GM23338 (cell line): ENCODE measurements at regions not wholly inside any gene's neighbourhood (a gene's known extent, or its start where the extent isn't known, plus 50 kb on each side); places are given as distances from the start of the nearest gene placed in this dataset.

Experiments used
- ATAC-seq: fragments of 200-7000 bp; cut with Tn5 transposase; 3 replicates; pipeline ENCODE4 v1.9.1; 2020
- DNase-seq: peaks from one replicate; pipeline ENCODE4 v3.0.0-alpha.2; 2015; ENCODE audit warnings: low spot score
- H2AFZ ChIP-seq: fragments of 200-600 bp; sonication (generic); 2 replicates; pipeline ENCODE4 v1.8.0; 2016; ENCODE audit warnings: antibody characterized with exemption, mild to moderate bottlenecking, moderate library complexity
- H3F3A ChIP-seq: fragments of 200-600 bp; sonication (generic); replicated peaks from 2 replicates; pipeline ENCODE4 v1.8.0; 2017; ENCODE audit warnings: antibody characterized with exemption, mixed run types, low read depth
- H3K27ac ChIP-seq: fragments of 200-600 bp; sonication (generic); 2 replicates; pipeline ENCODE4 v1.6.1; 2016; ENCODE audit warnings: low read depth
- H3K27me3 ChIP-seq: fragments of 200-600 bp; sonication (generic); 2 replicates; pipeline ENCODE4 v1.8.0; 2016; ENCODE audit warnings: mild to moderate bottlenecking, mixed run types, moderate library complexity; ENCODE audit not compliant: insufficient read depth
- H3K36me3 ChIP-seq: fragments of 200-600 bp; sonication (generic); 2 replicates; pipeline ENCODE4 v1.8.0; 2016; ENCODE audit warnings: mild to moderate bottlenecking; ENCODE audit not compliant: insufficient read depth
- H3K4me1 ChIP-seq: fragments of 200-600 bp; sonication (generic); 2 replicates; pipeline ENCODE4 v1.8.0; 2016; ENCODE audit warnings: mild to moderate bottlenecking, moderate library complexity; ENCODE audit not compliant: insufficient read depth
- H3K4me2 ChIP-seq: fragments of 200-600 bp; sonication (generic); 2 replicates; pipeline ENCODE4 v1.7.1; 2017; ENCODE audit warnings: mixed run types
- H3K4me3 ChIP-seq: fragments of 200-600 bp; sonication (generic); 2 replicates; pipeline ENCODE4 v1.6.1; 2016; ENCODE audit warnings: mixed run types
- H3K79me2 ChIP-seq: fragments of 200-600 bp; sonication (generic); replicated peaks from 2 replicates; pipeline ENCODE4 v1.8.0; 2017; ENCODE audit warnings: mild to moderate bottlenecking; ENCODE audit not compliant: insufficient read depth
- H3K9me2 ChIP-seq: fragments of 200-600 bp; sonication (generic); 2 replicates; pipeline ENCODE4 v1.8.0; 2017; ENCODE audit not compliant: insufficient read depth
- H4K20me1 ChIP-seq: fragments of 200-600 bp; sonication (generic); replicated peaks from 2 replicates; pipeline ENCODE4 v1.8.0; 2017; ENCODE audit warnings: mild to moderate bottlenecking; ENCODE audit not compliant: insufficient read depth
- H3K27ac Mint-ChIP-seq: 2 replicates; pipeline ENCODE4 v1.8.0; 2020; ENCODE audit warnings: inconsistent platforms, mild to moderate bottlenecking, moderate library complexity, mixed read lengths
- H3K27me3 Mint-ChIP-seq: 3 replicates; pipeline ENCODE4 v1.8.0; 2022; ENCODE audit warnings: low read depth, mild to moderate bottlenecking, moderate library complexity, mixed read lengths, inconsistent platforms; ENCODE audit not compliant: insufficient read depth, poor library complexity
- H3K36me3 Mint-ChIP-seq: 3 replicates; pipeline ENCODE4 v1.8.0; 2021; ENCODE audit warnings: low read depth, mild to moderate bottlenecking, inconsistent platforms, moderate library complexity, mixed read lengths
- H3K4me1 Mint-ChIP-seq: 3 replicates; pipeline ENCODE4 v1.8.0; 2020; ENCODE audit warnings: mild to moderate bottlenecking, inconsistent platforms, mixed read lengths
- H3K4me3 Mint-ChIP-seq: 3 replicates; pipeline ENCODE4 v1.8.0; 2021; ENCODE audit warnings: moderate library complexity, mild to moderate bottlenecking, inconsistent platforms, mixed read lengths
- H3K9me3 Mint-ChIP-seq: 3 replicates; pipeline ENCODE4 v1.8.0; 2020; ENCODE audit warnings: moderate library complexity, mild to moderate bottlenecking, inconsistent platforms, mixed read lengths
- CREB1 ChIP-seq: fragments of 250-450 bp; sonication (Bioruptor Pico); IDR thresholded peaks from 2 replicates; pipeline ENCODE4 v1.5.0; 2020; ENCODE audit warnings: low read depth, mild to moderate bottlenecking, moderate library complexity
- CTCF ChIP-seq, 2 experiments: fragments of 200-600 bp in 1 of 2; sonication (generic) in 1 of 2; conservative IDR thresholded peaks; 2 replicates each; pipeline versions ENCODE4 v1.5.1 to v1.6.1; 2016 to 2017; ENCODE audit warnings: antibody characterized with exemption in 2 of 2, low read depth in 2 of 2, mild to moderate bottlenecking in 2 of 2, moderate library complexity in 1 of 2
- EZH2 ChIP-seq: fragments of 200-600 bp; sonication (generic); IDR thresholded peaks from one replicate; pipeline ENCODE4 v1.8.0; 2017; ENCODE audit warnings: antibody characterized with exemption, mild to moderate bottlenecking, low read depth; ENCODE audit not compliant: unreplicated experiment
- EZH2phosphoT487 ChIP-seq: fragments of 200-600 bp; sonication (generic); IDR thresholded peaks from one replicate; pipeline ENCODE4 v1.8.1; 2018; ENCODE audit warnings: antibody characterized with exemption; ENCODE audit not compliant: unreplicated experiment
- JUNB ChIP-seq: IDR thresholded peaks from one replicate; pipeline ENCODE4 v1.6.1; 2016; ENCODE audit warnings: antibody characterized with exemption; ENCODE audit not compliant: unreplicated experiment
- NANOG ChIP-seq: IDR thresholded peaks from 2 replicates; pipeline ENCODE4 v1.6.1; 2016; ENCODE audit warnings: antibody characterized with exemption, borderline replicate concordance
- ZNF114 ChIP-seq: fragments of 250-450 bp; sonication (Bioruptor Pico); IDR thresholded peaks from 2 replicates; pipeline ENCODE4 v1.5.0; 2020; ENCODE audit warnings: mild to moderate bottlenecking, moderate library complexity
- ZNF331 ChIP-seq: fragments of 250-450 bp; sonication (Bioruptor Pico); IDR thresholded peaks from 2 replicates; pipeline ENCODE4 v1.5.0; 2020; ENCODE audit warnings: low read depth, mild to moderate bottlenecking, moderate library complexity
- TF ChIP-seq, protein P1 (sequence below): fragments of 250-450 bp; sonication (Bioruptor Pico); IDR thresholded peaks from 2 replicates; pipeline ENCODE4 v1.5.0; 2020; ENCODE audit warnings: mild to moderate bottlenecking, moderate library complexity

GRCh38 chr13:56653043-56653442 lies 487.7 kb upstream of the PRR20A start (continued):
- TF ChIP-seq, protein P1, sequence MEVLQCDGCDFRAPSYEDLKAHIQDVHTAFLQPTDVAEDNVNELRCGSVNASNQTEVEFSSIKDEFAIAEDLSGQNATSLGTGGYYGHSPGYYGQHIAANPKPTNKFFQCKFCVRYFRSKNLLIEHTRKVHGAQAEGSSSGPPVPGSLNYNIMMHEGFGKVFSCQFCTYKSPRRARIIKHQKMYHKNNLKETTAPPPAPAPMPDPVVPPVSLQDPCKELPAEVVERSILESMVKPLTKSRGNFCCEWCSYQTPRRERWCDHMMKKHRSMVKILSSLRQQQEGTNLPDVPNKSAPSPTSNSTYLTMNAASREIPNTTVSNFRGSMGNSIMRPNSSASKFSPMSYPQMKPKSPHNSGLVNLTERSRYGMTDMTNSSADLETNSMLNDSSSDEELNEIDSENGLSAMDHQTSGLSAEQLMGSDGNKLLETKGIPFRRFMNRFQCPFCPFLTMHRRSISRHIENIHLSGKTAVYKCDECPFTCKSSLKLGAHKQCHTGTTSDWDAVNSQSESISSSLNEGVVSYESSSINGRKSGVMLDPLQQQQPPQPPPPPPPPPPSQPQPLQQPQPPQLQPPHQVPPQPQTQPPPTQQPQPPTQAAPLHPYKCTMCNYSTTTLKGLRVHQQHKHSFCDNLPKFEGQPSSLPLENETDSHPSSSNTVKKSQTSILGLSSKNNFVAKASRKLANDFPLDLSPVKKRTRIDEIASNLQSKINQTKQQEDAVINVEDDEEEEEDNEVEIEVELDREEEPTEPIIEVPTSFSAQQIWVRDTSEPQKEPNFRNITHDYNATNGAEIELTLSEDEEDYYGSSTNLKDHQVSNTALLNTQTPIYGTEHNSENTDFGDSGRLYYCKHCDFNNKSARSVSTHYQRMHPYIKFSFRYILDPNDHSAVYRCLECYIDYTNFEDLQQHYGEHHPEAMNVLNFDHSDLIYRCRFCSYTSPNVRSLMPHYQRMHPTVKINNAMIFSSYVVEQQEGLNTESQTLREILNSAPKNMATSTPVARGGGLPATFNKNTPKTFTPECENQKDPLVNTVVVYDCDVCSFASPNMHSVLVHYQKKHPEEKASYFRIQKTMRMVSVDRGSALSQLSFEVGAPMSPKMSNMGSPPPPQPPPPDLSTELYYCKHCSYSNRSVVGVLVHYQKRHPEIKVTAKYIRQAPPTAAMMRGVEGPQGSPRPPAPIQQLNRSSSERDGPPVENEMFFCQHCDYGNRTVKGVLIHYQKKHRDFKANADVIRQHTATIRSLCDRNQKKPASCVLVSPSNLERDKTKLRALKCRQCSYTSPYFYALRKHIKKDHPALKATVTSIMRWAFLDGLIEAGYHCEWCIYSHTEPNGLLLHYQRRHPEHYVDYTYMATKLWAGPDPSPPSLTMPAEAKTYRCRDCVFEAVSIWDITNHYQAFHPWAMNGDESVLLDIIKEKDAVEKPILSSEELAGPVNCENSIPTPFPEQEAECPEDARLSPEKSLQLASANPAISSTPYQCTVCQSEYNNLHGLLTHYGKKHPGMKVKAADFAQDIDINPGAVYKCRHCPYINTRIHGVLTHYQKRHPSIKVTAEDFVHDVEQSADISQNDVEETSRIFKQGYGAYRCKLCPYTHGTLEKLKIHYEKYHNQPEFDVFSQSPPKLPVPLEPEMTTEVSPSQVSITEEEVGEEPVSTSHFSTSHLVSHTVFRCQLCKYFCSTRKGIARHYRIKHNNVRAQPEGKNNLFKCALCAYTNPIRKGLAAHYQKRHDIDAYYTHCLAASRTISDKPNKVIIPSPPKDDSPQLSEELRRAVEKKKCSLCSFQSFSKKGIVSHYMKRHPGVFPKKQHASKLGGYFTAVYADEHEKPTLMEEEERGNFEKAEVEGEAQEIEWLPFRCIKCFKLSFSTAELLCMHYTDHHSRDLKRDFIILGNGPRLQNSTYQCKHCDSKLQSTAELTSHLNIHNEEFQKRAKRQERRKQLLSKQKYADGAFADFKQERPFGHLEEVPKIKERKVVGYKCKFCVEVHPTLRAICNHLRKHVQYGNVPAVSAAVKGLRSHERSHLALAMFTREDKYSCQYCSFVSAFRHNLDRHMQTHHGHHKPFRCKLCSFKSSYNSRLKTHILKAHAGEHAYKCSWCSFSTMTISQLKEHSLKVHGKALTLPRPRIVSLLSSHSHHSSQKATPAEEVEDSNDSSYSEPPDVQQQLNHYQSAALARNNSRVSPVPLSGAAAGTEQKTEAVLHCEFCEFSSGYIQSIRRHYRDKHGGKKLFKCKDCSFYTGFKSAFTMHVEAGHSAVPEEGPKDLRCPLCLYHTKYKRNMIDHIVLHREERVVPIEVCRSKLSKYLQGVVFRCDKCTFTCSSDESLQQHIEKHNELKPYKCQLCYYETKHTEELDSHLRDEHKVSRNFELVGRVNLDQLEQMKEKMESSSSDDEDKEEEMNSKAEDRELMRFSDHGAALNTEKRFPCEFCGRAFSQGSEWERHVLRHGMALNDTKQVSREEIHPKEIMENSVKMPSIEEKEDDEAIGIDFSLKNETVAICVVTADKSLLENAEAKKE, result no peak
- TF ChIP-seq EZH2phosphoT487, result no peak
- TF ChIP-seq ZNF114, result no peak
- TF ChIP-seq CREB1 (CRISPR knock-in tag), result no peak

DNA sequence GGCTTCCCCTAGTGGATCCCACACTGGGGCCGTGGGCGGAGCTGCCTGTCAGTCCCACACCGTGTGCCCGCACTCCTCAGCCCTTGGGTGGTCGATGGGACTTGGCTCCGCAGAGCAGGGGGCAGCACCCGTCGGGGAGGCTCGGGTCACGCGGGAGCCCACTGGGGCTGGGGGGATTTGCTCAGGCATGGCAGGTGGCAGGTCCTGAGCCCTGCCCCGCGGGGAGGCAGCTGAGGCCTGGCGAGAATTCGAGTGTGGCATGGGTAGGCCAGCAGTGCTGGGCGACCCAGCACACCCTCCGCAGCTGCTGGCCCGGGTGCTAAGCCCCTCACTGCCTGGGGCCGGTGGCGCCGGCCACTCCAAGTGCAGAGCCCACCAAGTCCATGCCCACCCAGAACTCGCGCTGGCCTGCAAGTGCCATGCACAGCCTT lies 481.7 kb upstream of the PRR20A start:
- ATAC-seq (no peak), DNase-seq (no peak)
- Histone ChIP-seq H3K27me3 (no peaks in the 10 kb centered on the region), H3K4me1 (no peaks in the 10 kb centered on the region), H3F3A (no peaks in the 10 kb centered on the region), H3K4me3 (no peak overlapping the region), H3K9me2 (0 out of 2 replicates have a peak, but pooled peaks cover 3% of the 10 kb centered on the region), H2AFZ (no peak overlapping the region), H3K4me2 (no peak overlapping the region), H3K27ac (no peak overlapping the region), H3K79me2 (peaks cover 22% of the 10 kb centered on the region), H4K20me1 (no peaks in the 10 kb centered on the region), H3K36me3 (peaks cover 8% of the 10 kb centered on the region; the same call in 1 of the 2 replicates)
- Mint-ChIP-seq H3K9me3 (peaks cover 37% of the 10 kb centered on the region), H3K4me1 (no peaks in the 10 kb centered on the region), H3K27ac (no peak overlapping the region), H3K36me3 (peaks cover 40% of the 10 kb centered on the region), H3K4me3 (no peak overlapping the region), H3K27me3 (peaks cover 2% of the 10 kb centered on the region)
- no peak for TF ChIP-seq CTCF (conservative IDR thresholded peaks at IDR 0.05; ENCODE audit: low read depth in 2 of 2)
- TF ChIP-seq, protein P1, result no peak
- no peak for TF ChIP-seq ZNF331 (CRISPR knock-in tag)
- no peak for TF ChIP-seq EZH2
- no peak for TF ChIP-seq NANOG
- no peak for TF ChIP-seq JUNB
